GM19438 (cell line): ENCODE measurements at regions not wholly inside any gene's neighbourhood (a gene's known extent, or its start where the extent isn't known, plus 50 kb on each side); places are given as distances from the start of the nearest gene placed in this dataset.

Experiments used
- ATAC-seq: cut with Tn5 transposase; IDR thresholded peaks from one replicate; pipeline ENCODE4 v1.9.1; 2021; ENCODE audit warnings: low read depth; ENCODE audit not compliant: unreplicated experiment

DNA sequence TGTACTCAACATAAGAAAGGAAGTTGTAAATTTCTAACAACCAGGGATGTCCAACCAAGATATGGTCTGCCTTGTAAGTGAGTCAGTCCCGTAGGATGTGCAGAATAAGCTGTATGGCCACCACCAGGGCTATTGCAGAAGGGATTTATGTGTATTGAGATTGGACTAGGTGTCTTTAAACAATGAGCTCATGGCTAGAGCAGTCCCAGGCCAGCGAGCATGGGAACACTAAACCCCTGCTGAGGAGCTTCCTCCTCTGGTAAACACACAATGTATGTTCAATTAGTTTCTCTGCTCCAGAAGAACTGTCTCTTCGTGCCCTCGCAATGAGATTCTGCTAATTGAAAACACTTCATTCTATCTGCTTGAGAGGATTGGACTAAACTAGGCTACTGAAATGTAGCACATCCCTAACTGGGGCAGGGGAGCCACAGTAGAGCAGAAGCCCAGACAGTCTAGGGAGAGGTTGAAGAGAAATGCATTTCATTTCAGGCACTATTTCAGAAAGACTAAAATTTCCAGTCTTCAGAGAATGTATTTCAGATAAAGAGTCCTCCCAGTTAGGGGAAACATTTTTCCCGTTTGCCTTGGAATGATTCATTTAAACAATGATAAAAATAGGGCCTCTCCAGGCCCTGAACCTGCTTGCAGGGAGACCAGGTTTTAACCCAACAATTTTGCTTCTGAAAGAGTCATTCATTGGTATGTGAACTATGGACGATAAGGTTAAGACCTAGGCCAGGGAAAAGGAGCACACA is 154.7 kb downstream of the FAM114A2 start:
- ATAC-seq = no peak

DNA sequence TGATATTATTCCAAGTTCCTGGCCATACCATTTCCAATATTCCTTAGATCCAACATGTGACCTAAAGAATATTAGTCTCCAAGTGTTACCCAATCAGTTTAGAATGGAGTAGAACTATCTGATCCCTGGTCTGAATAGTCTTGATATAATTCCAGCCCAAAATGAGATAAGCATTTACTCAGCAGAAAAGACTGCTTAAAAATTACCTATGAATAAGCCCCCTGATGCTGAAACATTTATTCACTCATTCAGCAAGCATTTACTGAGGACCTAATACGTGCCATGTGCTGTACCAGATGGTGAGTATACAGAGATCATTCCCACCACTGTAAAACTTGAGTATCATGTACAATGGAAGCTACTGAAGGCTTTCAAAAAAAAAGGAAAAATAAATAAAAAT is 157.0 kb downstream of the FAM114A2 start:
- no peak for ATAC-seq

DNA sequence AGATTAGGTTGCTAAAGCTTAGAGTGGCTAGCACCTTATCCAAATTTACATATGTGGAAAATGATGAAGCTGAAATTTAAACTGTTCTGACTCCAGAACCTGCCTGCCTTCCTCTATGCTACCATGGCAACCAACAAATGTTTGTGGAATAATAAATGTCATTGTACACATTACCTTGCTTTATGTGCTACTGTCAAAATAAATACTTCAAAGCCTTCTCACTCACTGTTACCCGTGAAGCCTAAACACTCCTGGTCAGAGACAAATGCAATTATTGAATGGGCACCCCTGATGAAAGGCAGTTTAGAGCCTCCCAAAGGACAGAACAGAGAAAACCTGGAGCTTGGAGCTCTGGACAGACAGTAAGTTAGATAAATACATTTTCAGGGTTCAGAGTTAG is 158.6 kb downstream of the FAM114A2 start:
- ATAC-seq = no peak

DNA sequence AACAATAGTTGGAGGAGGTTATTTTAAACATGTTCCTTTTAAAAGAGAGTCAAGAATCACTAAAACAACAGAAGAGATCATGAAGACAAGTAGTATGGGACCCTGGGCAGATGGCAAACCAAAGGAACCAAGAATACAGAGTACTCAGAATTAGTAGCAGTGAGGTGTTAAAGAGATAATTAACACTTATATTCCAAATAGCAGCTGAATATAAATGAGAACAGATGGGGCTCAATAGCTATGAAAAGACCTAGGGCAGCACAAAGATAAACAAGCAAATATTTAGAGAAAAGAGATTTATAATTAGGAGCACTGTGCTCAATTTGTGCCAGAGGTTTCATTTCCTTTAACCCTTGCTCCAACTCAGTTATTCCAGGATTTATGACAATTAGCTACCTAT is 159.1 kb downstream of the FAM114A2 start:
- no peak for ATAC-seq

DNA sequence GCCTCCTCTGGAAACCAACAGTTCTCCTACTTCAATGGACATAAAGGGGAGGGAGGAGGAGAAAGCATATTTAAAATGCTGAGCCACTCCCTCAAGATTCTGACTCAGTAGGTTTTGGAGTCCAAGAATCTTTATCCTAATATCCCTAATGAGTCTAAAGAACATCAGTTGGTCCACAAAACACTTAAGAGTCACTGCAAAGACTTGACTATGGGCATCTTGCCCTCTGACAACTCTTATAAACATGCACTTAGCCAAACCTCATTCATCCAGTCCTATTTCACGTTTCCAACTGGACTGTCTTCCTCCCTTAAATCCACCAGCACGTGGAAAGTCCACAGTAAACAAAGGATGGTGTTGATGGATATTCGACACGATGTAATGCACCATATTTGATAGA is 172.5 kb downstream of the FAM114A2 start:
- ATAC-seq = no peak

DNA sequence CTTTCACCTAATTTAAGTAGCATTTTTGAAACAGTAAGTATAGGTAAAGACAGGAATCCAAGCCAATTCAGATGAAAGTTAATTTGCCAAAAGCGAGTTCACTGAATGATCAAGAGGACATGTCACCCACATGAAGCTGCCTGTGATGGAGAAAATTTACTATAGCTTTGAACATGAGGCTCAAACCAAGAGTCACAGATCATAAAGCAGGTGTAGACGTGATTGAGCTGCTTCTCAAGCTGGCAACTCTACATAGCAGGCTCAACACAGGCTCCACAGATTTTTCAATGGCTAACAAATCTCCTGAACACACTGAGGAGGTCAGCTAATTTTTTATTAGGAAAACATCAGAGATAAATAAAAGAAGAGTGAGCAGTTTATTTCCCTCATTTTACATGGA is 173.7 kb downstream of the FAM114A2 start:
- no peak for ATAC-seq

DNA sequence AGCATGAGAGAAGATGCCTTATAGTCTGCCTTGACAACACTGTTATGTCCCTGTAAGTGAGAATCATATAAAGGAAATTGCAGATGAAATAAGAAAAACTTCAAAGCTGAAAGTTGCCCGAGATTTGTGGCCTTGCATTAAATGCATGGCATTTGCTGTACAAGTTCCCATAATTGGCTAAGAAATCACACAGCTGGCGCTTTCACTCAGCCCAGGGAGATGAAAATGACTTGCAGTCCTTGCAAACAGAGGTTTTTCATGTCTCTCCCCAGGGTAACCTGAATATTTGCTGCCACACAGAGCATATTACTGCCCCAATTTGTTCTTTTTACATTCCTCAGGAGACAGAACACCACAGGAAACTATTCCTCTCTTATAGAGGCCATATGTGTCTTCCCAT is 174.8 kb downstream of the FAM114A2 start:
- ATAC-seq = no peak
